A673 (cell line): ENCODE measurements at regions not wholly inside any gene's neighbourhood (a gene's known extent, or its start where the extent isn't known, plus 50 kb on each side); places are given as distances from the start of the nearest gene placed in this dataset.

Source experiments
- EZH2 ChIP-seq: fragments of 200-600 bp; sonication (generic); IDR thresholded peaks from 2 replicates; pipeline ENCODE4 v1.6.1; 2017; ENCODE audit warnings: borderline replicate concordance, low read depth, mild to moderate bottlenecking, mixed read lengths, antibody characterized with exemption, low read length; ENCODE audit not compliant: poor library complexity, severe bottlenecking
- TF ChIP-seq, protein P1 (sequence below): fragments of 300-800, 200-600 bp; sonication (generic); conservative IDR thresholded peaks from 2 replicates; pipeline ENCODE4 v1.5.1; 2017; ENCODE audit warnings: low read depth, mild to moderate bottlenecking, antibody characterized with exemption, low read length, moderate library complexity, mixed read lengths

DNA sequence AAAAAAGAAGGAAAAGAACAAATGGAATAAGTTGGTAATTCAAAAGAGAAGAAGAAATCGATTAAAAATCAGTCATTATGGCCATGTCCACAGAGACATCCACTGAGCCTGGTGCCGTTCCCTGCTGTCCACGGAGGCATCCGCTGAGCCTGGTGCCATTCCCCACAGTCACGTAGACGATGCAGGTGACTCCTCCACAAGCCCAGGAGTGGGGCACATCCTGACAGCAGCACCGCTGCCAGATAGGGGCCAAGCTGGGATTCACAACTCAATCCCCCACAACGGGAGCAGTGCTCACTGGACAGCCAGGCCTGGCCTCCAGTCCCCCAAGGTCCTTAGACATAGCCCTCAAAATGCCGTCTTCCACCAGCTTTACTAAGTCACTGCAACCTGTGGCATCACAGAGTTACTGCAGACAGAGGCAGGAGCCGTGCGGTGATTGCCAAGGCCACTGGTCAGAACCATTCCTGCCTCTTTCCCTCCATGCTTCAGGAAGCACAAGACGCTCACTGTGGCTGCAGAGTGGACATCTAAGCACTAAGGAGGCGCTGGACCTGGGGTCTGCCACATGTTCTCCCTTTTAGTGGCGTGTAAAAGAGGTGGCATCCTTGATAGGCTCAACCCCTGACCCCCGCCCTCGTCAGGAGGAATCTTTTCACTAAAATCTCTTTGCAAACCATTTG is 131.5 kb upstream of the SPACA7 start:
- TF ChIP-seq EZH2, result no peak
- TF ChIP-seq, protein P1, sequence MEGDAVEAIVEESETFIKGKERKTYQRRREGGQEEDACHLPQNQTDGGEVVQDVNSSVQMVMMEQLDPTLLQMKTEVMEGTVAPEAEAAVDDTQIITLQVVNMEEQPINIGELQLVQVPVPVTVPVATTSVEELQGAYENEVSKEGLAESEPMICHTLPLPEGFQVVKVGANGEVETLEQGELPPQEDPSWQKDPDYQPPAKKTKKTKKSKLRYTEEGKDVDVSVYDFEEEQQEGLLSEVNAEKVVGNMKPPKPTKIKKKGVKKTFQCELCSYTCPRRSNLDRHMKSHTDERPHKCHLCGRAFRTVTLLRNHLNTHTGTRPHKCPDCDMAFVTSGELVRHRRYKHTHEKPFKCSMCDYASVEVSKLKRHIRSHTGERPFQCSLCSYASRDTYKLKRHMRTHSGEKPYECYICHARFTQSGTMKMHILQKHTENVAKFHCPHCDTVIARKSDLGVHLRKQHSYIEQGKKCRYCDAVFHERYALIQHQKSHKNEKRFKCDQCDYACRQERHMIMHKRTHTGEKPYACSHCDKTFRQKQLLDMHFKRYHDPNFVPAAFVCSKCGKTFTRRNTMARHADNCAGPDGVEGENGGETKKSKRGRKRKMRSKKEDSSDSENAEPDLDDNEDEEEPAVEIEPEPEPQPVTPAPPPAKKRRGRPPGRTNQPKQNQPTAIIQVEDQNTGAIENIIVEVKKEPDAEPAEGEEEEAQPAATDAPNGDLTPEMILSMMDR, result no peak
